MG63 (cell line): ENCODE measurements at regions not wholly inside any gene's neighbourhood (a gene's known extent, or its start where the extent isn't known, plus 50 kb on each side); places are given as distances from the start of the nearest gene placed in this dataset.
"Not testable (repeated sequence)": the region's sequence is repeated elsewhere in the genome, so short reads cannot be mapped to it uniquely, and the experiment has no call there.

Experiments
- DNase-seq: peaks from one replicate; pipeline ENCODE4 v3.0.0-alpha.2; 2020
- H3K27me3 ChIP-seq: fragments of 250-450 bp; sonication (Bioruptor Pico); 2 replicates; pipeline ENCODE4 v1.5.1; 2020; ENCODE audit warnings: mild to moderate bottlenecking, moderate library complexity
- H3K36me3 ChIP-seq: fragments of 250-450 bp; sonication (Bioruptor Pico); 2 replicates; pipeline ENCODE4 v1.5.1; 2020; ENCODE audit warnings: mild to moderate bottlenecking, moderate library complexity
- H3K4me3 ChIP-seq: fragments of 250-450 bp; sonication (Bioruptor Pico); 2 replicates; pipeline ENCODE4 v1.5.1; 2020; ENCODE audit warnings: mild to moderate bottlenecking, moderate library complexity
- H3K9me3 ChIP-seq: fragments of 250-450 bp; sonication (Bioruptor Pico); 2 replicates; pipeline ENCODE4 v1.5.1; 2020; ENCODE audit warnings: mild to moderate bottlenecking, moderate library complexity

DNA sequence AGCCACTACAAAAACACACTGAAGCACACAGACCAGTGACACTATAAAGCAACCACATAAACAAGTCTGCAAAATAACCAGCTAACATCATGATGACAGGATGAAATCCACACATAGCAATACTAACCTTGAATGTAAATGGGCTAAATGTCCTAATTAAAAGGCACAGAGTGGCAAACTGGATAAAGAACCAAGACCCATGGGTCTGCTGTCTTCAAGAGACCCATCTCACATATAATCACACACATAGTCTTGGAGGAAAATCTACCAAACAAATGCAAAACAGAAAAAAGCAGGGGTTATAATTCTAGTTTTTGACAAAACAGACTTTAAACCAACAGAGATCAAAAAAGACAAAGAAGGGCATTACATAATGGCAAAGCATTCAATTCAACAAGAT lies 144.4 kb downstream of the GASK1B start:
- peaks cover 27% of the 10 kb centered on the region for H3K9me3 ChIP-seq
- H3K4me3 ChIP-seq, H3K36me3 ChIP-seq, DNase-seq, H3K27me3 ChIP-seq: not testable (repeated sequence)

DNA sequence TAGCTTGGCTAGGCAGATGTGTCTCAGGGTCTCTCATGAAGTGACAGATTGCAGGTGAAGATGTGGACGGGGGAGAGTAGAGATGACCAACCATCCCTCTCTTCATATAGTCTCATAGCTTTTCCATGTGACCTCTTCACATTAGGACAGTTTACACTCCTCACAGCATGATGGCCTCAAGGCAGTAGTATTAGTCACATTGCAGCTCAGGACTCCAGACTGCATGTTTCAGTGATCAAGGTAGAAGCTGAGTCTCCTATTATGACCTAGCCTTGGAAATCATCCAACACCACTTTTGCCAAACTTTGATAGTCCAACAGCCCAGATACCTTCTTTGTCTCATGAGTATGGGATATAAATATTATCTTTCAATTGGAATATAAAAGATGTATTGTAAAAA lies 147.7 kb downstream of the GASK1B start:
- H3K9me3 ChIP-seq: peaks cover 28% of the 10 kb centered on the region
- no peaks in the 10 kb centered on the region for H3K27me3 ChIP-seq
- H3K36me3 ChIP-seq: no peaks in the 10 kb centered on the region
- DNase-seq: no peak
- H3K4me3 ChIP-seq: no peak overlapping the region

DNA sequence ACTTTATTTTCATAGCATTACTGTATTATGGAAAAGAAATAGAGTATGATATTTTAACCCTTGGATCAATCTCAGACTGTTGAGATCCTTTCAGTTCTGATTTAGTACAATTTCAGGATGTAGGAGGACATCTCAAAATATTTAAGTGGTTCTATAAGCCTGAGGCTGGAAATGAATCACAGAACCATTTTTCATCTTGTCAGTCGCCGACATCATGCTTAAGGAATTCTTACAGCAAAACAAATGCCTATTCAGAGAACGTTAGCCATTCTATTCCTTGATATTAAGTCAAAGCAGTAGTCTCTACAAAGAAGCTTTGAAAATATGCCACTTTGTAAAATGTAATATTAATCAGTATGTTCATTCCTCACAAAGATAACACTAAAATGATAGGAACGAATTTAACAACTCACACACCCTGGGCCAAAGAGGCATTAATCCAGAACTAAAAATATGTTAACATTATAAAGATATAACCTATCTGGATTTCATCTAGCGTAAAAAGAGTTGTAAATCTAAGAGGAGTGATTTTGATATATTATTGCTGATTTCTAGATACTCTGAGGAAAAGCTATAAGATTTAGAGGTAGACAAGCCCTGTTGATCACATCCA lies 152.0 kb downstream of the GASK1B start:
- H3K9me3 ChIP-seq: 0 out of 2 replicates have a peak, but pooled peaks cover 5% of the 10 kb centered on the region
- H3K4me3 ChIP-seq: no peak overlapping the region
- H3K27me3 ChIP-seq: no peaks in the 10 kb centered on the region
- H3K36me3 ChIP-seq: no peaks in the 10 kb centered on the region
- DNase-seq: peak; percentile 65

DNA sequence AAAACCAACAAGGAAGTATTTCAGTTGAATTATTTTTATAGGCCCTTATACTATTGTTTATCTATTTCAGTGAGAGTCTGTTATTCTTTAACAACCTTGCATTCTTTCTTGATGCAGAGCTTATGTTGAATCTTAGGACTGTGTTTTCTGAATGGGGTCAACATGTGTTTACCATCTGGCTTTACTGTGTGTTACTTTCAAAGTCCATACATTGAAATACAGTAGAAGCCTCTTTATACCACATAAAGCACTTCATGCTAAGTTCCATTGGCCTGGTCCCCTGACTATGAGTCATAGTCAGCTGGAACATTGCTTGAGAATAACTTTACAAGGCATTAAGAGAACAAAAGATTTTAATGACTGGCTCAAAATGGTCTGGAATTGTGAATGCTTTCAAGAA lies 152.6 kb downstream of the GASK1B start:
- Histone ChIP-seq H3K9me3 (0 out of 2 replicates have a peak, but pooled peaks cover 5% of the 10 kb centered on the region), H3K4me3 (no peak overlapping the region), H3K27me3 (no peaks in the 10 kb centered on the region), H3K36me3 (no peaks in the 10 kb centered on the region)
- peak; percentile 87 for DNase-seq

DNA sequence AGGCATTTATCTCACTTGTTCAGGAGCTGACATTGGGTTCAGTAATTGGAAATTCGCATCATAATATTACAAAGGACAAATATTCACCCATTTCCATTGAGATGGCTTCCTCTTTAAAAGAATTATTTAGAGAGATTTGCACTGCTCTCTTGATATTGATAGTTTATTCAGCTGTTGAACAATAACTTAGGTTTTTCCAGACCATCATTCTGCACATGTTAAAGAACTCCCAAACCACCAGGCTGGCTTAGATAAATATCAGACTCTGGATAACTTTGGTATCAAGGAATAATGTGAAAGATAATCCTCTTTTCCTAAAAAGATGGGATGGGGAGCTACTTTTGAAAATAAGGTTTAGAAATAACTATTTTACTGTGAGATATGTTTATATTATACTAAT lies 154.0 kb downstream of the GASK1B start:
- no peaks in the 10 kb centered on the region for H3K27me3 ChIP-seq
- no peak for DNase-seq
- 0 out of 2 replicates have a peak, but pooled peaks cover 5% of the 10 kb centered on the region for H3K9me3 ChIP-seq
- no peak overlapping the region for H3K4me3 ChIP-seq
- H3K36me3 ChIP-seq: no peaks in the 10 kb centered on the region

DNA sequence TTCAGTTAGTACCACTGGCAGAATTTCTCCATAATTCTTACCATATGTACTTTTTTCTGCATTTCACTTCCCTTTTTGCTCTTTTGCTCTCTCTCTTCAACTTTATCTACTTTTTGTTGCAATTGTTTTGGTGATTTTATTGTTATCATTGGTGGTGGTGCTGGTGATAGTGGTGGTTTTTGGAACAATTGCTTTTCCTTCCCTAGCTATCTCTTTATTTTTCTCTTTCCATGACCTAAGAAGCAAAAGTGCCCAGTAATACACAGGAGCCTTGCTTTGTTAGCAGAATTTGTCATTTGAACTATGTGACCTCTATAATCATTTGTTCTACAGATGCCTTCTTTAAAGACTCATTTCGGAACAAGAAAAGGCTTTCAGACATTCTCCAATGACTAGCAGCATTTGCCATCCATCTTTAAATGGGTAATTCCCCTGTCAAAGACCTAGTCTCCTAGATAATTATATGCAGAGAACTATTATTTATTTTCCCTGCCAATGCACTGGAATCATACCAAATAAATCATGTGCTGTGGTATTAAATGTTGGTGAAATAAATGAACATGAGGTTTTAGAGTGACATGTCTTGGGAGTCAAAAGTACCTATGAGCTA lies 154.5 kb downstream of the GASK1B start:
- no peaks in the 10 kb centered on the region for H3K36me3 ChIP-seq
- H3K4me3 ChIP-seq: no peak overlapping the region
- H3K27me3 ChIP-seq: no peaks in the 10 kb centered on the region
- no peak for DNase-seq
- peaks cover 8% of the 10 kb centered on the region for H3K9me3 ChIP-seq

DNA sequence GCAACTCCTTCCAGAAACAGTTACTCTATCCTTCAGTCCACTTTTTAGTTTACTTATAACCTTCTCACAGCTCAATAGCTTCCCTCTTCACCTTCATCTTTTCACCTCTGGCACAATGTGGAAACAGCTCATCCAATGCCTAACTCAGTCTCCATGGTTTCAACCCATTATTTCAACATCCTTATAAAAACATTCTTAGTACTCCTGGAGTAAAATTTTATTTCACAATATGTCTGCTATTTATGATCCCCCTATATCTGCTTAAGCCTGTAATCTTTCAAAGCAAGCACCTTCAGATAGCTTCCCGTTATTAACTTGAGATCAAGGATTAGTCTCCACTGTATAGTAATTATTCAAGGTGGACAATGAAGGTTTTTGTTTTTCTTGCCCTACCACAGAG lies 156.3 kb downstream of the GASK1B start:
- peaks cover 9% of the 10 kb centered on the region for H3K9me3 ChIP-seq
- no peak for DNase-seq
- H3K4me3 ChIP-seq: no peak overlapping the region

DNA sequence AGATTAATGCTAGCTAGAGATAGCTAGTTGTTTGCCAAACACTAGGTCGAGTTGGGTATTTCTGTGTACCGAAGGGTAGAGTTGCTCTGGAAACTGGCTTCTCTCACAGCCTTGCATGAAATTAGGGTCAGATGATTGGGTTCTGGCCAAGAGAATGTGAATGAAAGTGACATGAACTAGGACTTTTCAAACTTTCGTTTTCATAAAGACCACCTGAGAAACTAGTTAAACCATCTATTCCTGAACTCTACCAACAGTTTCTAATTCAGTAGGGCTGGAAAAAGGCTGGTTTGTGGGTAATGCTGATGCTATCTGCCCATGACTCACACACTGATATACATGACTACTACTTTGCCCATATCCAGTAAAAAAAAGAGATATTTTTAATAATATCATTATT lies 157.6 kb downstream of the GASK1B start:
- Histone ChIP-seq H3K36me3 (no peaks in the 10 kb centered on the region), H3K4me3 (no peak overlapping the region), H3K9me3 (peaks cover 4% of the 10 kb centered on the region), H3K27me3 (no peaks in the 10 kb centered on the region)
- DNase-seq: no peak

More for the DNA sequence above, 156.3 kb downstream of the GASK1B start:
- Histone ChIP-seq H3K27me3 (no peaks in the 10 kb centered on the region), H3K36me3 (no peaks in the 10 kb centered on the region)

DNA sequence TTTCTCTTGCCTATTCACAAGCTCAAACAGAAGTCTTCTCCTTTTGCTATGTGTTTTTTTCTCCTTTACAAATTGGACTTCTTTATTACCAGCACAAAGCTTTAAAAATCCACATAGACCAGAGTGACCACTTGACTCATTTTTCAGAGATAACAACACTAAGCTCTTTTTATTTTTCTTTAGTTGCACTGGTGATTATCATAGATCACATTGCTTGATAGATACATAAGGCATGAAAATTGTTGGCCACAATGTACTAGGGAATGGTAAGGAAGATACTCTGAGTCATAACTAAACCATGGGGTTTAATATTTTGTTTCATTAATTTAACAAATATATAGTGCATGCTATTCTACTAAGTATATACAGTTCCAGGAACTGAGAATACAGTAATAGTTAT lies 159.0 kb downstream of the GASK1B start:
- DNase-seq: no peak
- Histone ChIP-seq H3K4me3 (no peak overlapping the region), H3K9me3 (peaks cover 4% of the 10 kb centered on the region), H3K27me3 (no peaks in the 10 kb centered on the region), H3K36me3 (no peaks in the 10 kb centered on the region)

DNA sequence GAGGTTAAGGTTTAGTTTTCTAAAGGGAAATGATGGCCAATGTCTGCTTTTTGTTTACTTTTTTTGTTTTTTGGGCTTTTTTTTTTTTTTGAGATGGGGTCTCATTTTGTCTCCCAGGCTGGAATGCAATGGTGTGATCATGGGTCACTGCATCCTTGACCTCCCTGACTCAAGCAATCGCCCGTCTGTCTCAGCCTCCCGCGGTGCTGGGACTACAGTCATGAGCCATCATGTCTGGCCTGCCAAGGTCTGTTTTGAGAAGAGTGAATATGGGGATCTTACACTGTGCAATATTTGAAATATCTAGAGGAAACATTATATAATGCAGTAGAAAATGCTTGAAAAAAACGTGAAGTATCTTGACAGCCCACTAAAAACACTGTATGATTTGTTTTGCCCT lies 162.5 kb downstream of the GASK1B start:
- Histone ChIP-seq H3K27me3 (no peaks in the 10 kb centered on the region), H3K4me3 (no peak overlapping the region), H3K36me3 (no peaks in the 10 kb centered on the region), H3K9me3 (peaks cover 4% of the 10 kb centered on the region)
- peak; percentile 47 for DNase-seq

DNA sequence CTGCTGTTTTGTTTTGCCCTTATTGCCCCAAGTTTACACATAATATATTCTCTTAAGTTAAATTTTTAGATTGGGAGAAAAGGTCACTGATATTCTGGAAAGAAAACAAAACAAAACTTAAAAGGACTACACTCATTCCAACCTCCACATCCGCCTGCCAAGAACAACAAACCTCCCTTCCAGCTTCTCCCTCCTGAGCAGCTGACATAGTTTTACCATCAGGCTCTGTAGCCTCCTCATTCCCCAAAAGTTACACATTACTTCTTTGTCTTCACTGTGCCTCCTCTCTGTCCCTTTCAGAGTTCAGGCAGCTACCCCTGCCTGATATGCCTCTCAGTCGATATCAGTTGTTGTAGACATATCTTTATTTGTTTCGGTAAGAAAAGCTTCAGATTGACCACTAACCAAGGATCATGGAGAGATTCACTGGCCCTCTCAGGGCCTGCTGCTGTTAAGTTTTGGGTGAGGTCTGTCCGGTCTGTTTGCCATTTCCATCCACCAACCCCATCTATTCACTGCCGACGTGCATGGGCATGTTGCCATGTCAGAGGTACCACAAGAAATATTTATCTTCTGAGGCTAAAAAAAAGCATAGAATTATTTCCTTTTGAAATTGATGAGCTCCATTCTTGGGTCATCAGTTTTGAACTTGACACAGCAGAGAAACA lies 164.1 kb downstream of the GASK1B start:
- H3K27me3 ChIP-seq: no peaks in the 10 kb centered on the region
- DNase-seq: peak; percentile 88
- H3K4me3 ChIP-seq: no peak overlapping the region
- H3K9me3 ChIP-seq: peaks cover 4% of the 10 kb centered on the region
- H3K36me3 ChIP-seq: no peaks in the 10 kb centered on the region

DNA sequence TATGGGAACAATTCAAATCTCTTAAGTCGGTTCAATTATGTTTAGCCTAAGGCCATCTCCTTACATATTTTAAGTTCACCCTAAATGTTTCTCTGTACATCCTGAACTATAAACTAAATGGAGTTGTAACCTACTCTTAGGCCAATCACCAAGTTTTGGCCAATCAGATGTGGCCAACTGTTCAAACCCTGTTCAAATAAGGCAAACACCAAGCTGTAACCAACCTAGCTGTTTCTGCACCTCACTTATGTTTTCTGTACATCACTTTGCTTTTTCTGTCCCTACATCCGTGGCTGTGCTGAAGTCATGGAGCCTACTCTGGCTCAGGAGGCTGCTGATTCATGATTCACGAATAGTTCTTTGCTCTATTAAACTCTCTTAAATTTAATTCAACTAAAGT lies 165.3 kb downstream of the GASK1B start:
- DNase-seq: no peak
- Histone ChIP-seq H3K36me3 (no peaks in the 10 kb centered on the region), H3K4me3 (no peak overlapping the region), H3K27me3 (no peaks in the 10 kb centered on the region), H3K9me3 (no peaks in the 10 kb centered on the region)

DNA sequence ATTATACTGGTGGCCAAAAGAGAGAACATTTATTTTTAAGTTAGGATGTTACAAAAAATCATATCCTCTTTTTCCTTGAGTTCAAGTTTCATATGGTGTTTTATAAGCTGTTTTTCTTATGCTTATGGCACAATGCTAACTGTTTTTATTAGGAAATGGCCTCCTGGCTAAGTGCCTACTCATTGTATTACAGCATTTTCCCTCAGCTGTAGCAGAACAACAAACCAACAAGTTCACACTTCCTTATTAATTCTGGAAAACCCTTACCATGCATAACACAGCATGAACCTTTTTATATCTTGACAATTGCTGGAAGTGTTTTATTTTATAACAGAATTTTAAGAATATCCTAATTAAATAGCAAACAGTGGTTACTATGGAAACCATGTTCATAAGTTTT lies 165.8 kb downstream of the GASK1B start:
- no peaks in the 10 kb centered on the region for H3K9me3 ChIP-seq
- DNase-seq: no peak
- H3K4me3 ChIP-seq: no peak overlapping the region
- no peaks in the 10 kb centered on the region for H3K27me3 ChIP-seq
- H3K36me3 ChIP-seq: no peaks in the 10 kb centered on the region

DNA sequence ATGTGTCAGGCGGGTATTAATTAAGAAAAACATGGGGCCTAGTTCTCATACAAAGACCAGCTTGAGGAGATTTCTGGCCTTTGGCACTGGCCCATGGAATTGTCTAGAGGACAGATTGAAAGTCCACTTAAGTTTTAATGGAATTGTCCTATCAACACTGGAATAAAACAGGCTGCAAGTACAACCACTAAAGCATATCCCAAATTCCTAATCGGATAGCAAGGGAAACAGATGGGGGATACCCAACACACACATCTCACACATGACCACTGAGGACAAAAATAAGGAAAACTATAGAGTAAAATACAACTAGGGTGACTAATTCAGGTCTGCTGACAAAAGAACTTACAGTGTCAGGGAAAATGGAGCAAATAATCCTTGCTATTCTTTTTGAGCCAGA lies 167.8 kb downstream of the GASK1B start:
- Histone ChIP-seq H3K27me3 (no peaks in the 10 kb centered on the region), H3K9me3 (no peaks in the 10 kb centered on the region), H3K36me3 (no peaks in the 10 kb centered on the region), H3K4me3 (no peak overlapping the region)
- no peak for DNase-seq

DNA sequence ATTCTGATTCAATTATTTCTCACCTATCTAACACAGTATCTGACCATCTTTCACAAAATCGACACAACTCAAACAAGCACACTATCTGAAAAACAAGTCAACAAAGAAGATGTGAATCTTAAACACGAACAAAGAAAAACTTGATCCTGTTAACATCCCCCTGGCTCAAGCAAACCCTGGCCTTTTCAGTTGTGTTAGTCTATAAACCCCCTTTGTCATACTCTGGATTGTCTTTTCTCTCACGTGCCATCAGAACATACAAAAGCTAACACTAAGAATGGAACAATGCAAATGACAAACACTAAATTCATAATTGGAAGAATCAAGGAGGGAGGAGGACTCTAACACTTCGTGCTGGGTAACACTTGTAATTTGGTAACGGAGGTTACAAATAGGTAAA lies 168.7 kb downstream of the GASK1B start:
- Histone ChIP-seq H3K4me3 (no peak overlapping the region), H3K27me3 (no peaks in the 10 kb centered on the region), H3K9me3 (no peaks in the 10 kb centered on the region), H3K36me3 (no peaks in the 10 kb centered on the region)
- DNase-seq: no peak

DNA sequence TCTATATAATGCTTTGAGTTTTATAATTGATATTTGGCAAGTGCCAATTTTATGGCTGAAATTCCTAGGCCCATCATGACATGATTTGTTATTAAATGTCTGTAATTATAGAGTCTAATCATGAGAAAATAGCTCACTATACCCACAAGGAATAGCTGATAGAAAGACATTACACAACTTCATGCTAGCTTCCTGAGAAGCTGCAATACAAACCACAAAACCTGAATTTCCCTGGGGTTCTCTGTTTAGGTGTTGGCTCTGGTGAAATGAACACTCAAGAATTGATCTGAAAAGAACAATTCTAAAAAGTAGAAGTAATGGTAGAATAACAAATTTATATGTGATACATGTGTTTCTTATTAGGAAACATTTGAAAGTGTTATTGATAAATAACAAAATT lies 169.6 kb downstream of the GASK1B start:
- Histone ChIP-seq H3K9me3 (no peaks in the 10 kb centered on the region), H3K4me3 (no peak overlapping the region), H3K36me3 (no peaks in the 10 kb centered on the region), H3K27me3 (no peaks in the 10 kb centered on the region)
- no peak for DNase-seq

DNA sequence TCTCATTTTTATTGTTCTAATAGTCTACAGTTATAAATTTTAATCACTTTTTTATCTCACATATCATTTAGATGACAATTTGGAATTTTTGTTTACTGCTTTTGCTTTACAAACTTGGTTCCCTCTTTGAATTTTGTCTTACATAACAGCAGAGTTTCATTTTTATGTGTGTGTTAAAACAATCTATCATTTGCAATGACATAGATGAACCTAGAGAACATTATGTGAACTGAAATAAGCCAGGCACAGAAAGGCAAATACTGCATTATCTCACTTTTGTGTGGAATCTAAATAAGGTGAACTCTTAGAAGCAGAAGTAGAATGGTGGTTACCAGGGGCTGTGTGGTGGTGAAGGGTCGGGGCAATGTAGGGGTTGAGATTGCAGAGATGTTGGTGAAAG lies 170.7 kb downstream of the GASK1B start:
- Histone ChIP-seq H3K27me3 (no peaks in the 10 kb centered on the region), H3K4me3 (no peak overlapping the region), H3K9me3 (no peaks in the 10 kb centered on the region), H3K36me3 (no peaks in the 10 kb centered on the region)
- no peak for DNase-seq

DNA sequence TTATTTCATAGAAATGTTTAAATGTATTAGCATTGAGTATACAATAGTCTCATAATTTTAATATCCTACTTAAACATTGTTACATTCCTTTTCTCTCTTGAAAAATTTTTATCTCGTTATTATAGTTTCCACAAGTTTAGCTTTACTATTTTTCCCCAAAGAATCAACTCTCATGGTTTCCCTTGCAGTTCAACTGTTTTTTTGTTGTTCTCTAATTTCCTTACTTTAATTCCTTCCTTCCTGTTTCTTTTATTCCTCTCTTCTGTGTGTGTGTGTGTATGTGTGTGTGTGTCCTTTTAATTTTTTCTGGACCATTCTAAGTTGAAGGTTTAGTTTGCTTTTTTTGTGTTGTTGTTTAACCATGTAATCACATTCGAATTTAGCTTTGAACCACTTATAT lies 171.1 kb downstream of the GASK1B start:
- DNase-seq: no peak
- H3K27me3 ChIP-seq: no peaks in the 10 kb centered on the region
- H3K9me3 ChIP-seq: no peaks in the 10 kb centered on the region
- no peaks in the 10 kb centered on the region for H3K36me3 ChIP-seq
- H3K4me3 ChIP-seq: no peak overlapping the region
